GM18505 (cell line): ENCODE measurements at regions not wholly inside any gene's neighbourhood (a gene's known extent, or its start where the extent isn't known, plus 50 kb on each side); places are given as distances from the start of the nearest gene placed in this dataset.

ENCODE experiments used
- ATAC-seq: cut with Tn5 transposase; IDR thresholded peaks from one replicate; pipeline ENCODE4 v1.9.1; 2021; ENCODE audit not compliant: unreplicated experiment
- POLR2A ChIP-seq: IDR thresholded peaks from 4 replicates; pipeline ENCODE4 v1.6.1; 2011; ENCODE audit warnings: borderline replicate concordance; ENCODE audit not compliant: insufficient read depth, insufficient read length; ENCODE audit errors: extremely low read depth

GRCh38 chr3:31165399-31165860, 271.0 kb upstream of the GADL1 start:
- ATAC-seq, result no peak
- no peak for TF ChIP-seq POLR2A

GRCh38 chr3:31166249-31166885, 271.9 kb upstream of the GADL1 start:
- TF ChIP-seq POLR2A, result no peak
- ATAC-seq, result no peak

GRCh38 chr3:31167666-31168065, 273.2 kb upstream of the GADL1 start:
- TF ChIP-seq POLR2A, result no peak
- ATAC-seq, result no peak

GRCh38 chr3:31170932-31171670, 276.6 kb upstream of the GADL1 start:
- no peak for TF ChIP-seq POLR2A
- ATAC-seq, result no peak

GRCh38 chr3:31172336-31172735, 277.9 kb upstream of the GADL1 start:
- no peak for ATAC-seq
- no peak for TF ChIP-seq POLR2A

GRCh38 chr3:31173118-31173718, 278.8 kb upstream of the GADL1 start:
- TF ChIP-seq POLR2A, result no peak
- no peak for ATAC-seq

- no peak for ATAC-seq
- no peak for TF ChIP-seq POLR2A
Measured at GRCh38 chr3:31174079-31174478, 279.6 kb upstream of the GADL1 start.

GRCh38 chr3:31176045-31176444, 281.6 kb upstream of the GADL1 start:
- no peak for TF ChIP-seq POLR2A
- ATAC-seq, result no peak

GRCh38 chr3:31178467-31178866, 284.0 kb upstream of the GADL1 start:
- ATAC-seq, result no peak
- TF ChIP-seq POLR2A, result no peak

GRCh38 chr3:31179768-31180167, 285.3 kb upstream of the GADL1 start:
- no peak for ATAC-seq
- no peak for TF ChIP-seq POLR2A

GRCh38 chr3:31180274-31180673, 285.8 kb upstream of the GADL1 start:
- no peak for ATAC-seq
- TF ChIP-seq POLR2A, result no peak

- no peak for ATAC-seq
- no peak for TF ChIP-seq POLR2A
Measured at GRCh38 chr3:31181661-31182060, 287.2 kb upstream of the GADL1 start.

GRCh38 chr3:31182661-31183060, 288.2 kb upstream of the GADL1 start:
- no peak for ATAC-seq
- TF ChIP-seq POLR2A, result no peak
